ENCODE measurements at regions not wholly inside any gene's neighbourhood (a gene's known extent, or its start where the extent isn't known, plus 50 kb on each side); places are given as distances from the start of the nearest gene placed in this dataset.

GRCh38 chr2:51268191-51268590, 236.3 kb upstream of the NRXN1 start:
- TF ChIP-seq CTCF (IDR thresholded peaks at IDR 0.05 in 4 of 5, conservative IDR thresholded peaks at IDR 0.05 in 1 of 5) (no peak), POLR2A (IDR thresholded peaks at IDR 0.05) (no peak)

All from gastrocnemius medialis (tissue), 4 donors.